SU-DHL-6 (cell line): ENCODE measurements at regions not wholly inside any gene's neighbourhood (a gene's known extent, or its start where the extent isn't known, plus 50 kb on each side); places are given as distances from the start of the nearest gene placed in this dataset.

Source experiments
- H2AFZ ChIP-seq: fragments of 200-600 bp; sonication (generic); 2 replicates; pipeline ENCODE4 v1.6.1; 2014; ENCODE audit warnings: low read depth, mild to moderate bottlenecking, moderate library complexity, mixed read lengths, antibody characterized with exemption, low read length; ENCODE audit not compliant: severe bottlenecking
- H3F3A ChIP-seq: fragments of 200-600 bp; shearing (Covaris generic); 2 replicates; pipeline ENCODE4 v1.6.0; 2016; ENCODE audit warnings: antibody characterized with exemption, mild to moderate bottlenecking; ENCODE audit not compliant: insufficient read depth
- H3K27ac ChIP-seq: fragments of 200-600 bp; sonication (generic); 2 replicates; pipeline ENCODE4 v1.5.1; 2016; ENCODE audit warnings: low read depth, mild to moderate bottlenecking, low read length, moderate library complexity, mixed read lengths
- H3K27me3 ChIP-seq: fragments of 200-600 bp; sonication (generic), shearing (Covaris generic); 2 replicates; pipeline ENCODE4 v1.6.0; 2014; ENCODE audit warnings: mild to moderate bottlenecking, low read length
- H3K36me3 ChIP-seq: fragments of 200-600 bp; sonication (generic); 2 replicates; pipeline ENCODE4 v1.6.1; 2014; ENCODE audit warnings: mild to moderate bottlenecking, low read length, mixed read lengths
- H3K4me2 ChIP-seq: fragments of 300-600, 200-600 bp; shearing (Covaris generic), sonication (generic); 2 replicates; pipeline ENCODE4 v1.6.0; 2014; ENCODE audit warnings: low read length, low read depth, mild to moderate bottlenecking; ENCODE audit not compliant: poor library complexity, severe bottlenecking
- H3K4me3 ChIP-seq: fragments of 200-600 bp; sonication (generic); 2 replicates; pipeline ENCODE4 v1.5.1; 2014; ENCODE audit warnings: antibody characterized with exemption, low read length, mild to moderate bottlenecking, mixed read lengths; ENCODE audit not compliant: insufficient read depth, poor library complexity, severe bottlenecking
- H3K79me2 ChIP-seq: fragments of 200-600 bp; sonication (generic); 2 replicates; pipeline ENCODE4 v1.6.1; 2014; ENCODE audit warnings: mild to moderate bottlenecking, low read length, moderate library complexity; ENCODE audit not compliant: insufficient read depth
- H3K9ac ChIP-seq: fragments of 200-600 bp; sonication (generic); 2 replicates; pipeline ENCODE4 v1.7.0; 2014; ENCODE audit warnings: mild to moderate bottlenecking, low read length
- H3K9me2 ChIP-seq: fragments of 200-600 bp; sonication (generic); replicated peaks from 2 replicates; pipeline ENCODE4 v1.6.1; 2014; ENCODE audit warnings: low read length; ENCODE audit not compliant: insufficient read depth
- H3K9me3 ChIP-seq: fragments of 200-600 bp; sonication (generic); 2 replicates; pipeline ENCODE4 v1.6.1; 2014; ENCODE audit warnings: low read length, mixed read lengths; ENCODE audit not compliant: insufficient read depth
- H4K20me1 ChIP-seq: fragments of 200-600 bp; sonication (generic); 2 replicates; pipeline ENCODE4 v1.6.1; 2014; ENCODE audit warnings: low read depth, mild to moderate bottlenecking, antibody characterized with exemption, low read length, moderate library complexity, mixed read lengths
- CTCF ChIP-seq: fragments of 200-600 bp; sonication (generic); IDR thresholded peaks from one replicate; pipeline ENCODE4 v1.5.1; 2017; ENCODE audit warnings: antibody characterized with exemption, mild to moderate bottlenecking, low read length, moderate library complexity; ENCODE audit not compliant: insufficient read depth, poor library complexity, severe bottlenecking
- EZH2phosphoT487 ChIP-seq: fragments of 200-600 bp; sonication (generic), shearing (Covaris generic); conservative IDR thresholded peaks from 2 replicates; pipeline ENCODE4 v1.6.1; 2018; ENCODE audit warnings: mild to moderate bottlenecking, antibody characterized with exemption, low read length, moderate library complexity, mixed read lengths

GRCh38 chr18:29811519-29811918, 1231.0 kb downstream of the DSC3 start:
- H3K79me2 ChIP-seq = no peaks in the 10 kb centered on the region
- H3K9me3 ChIP-seq = no peaks in the 10 kb centered on the region; the same call in 1 of the 2 replicates
- H3K27ac ChIP-seq = no peak overlapping the region
- H3F3A ChIP-seq = no peaks in the 10 kb centered on the region
- no peak overlapping the region for H3K4me2 ChIP-seq
- H2AFZ ChIP-seq = no peak overlapping the region
- no peaks in the 10 kb centered on the region for H4K20me1 ChIP-seq
- no peaks in the 10 kb centered on the region for H3K36me3 ChIP-seq
- H3K9ac ChIP-seq = no peak overlapping the region
- no peak overlapping the region for H3K4me3 ChIP-seq
- TF ChIP-seq EZH2phosphoT487 = no peak
- no peak for TF ChIP-seq CTCF
- no peaks in the 10 kb centered on the region for H3K9me2 ChIP-seq
- no peaks in the 10 kb centered on the region for H3K27me3 ChIP-seq

DNA sequence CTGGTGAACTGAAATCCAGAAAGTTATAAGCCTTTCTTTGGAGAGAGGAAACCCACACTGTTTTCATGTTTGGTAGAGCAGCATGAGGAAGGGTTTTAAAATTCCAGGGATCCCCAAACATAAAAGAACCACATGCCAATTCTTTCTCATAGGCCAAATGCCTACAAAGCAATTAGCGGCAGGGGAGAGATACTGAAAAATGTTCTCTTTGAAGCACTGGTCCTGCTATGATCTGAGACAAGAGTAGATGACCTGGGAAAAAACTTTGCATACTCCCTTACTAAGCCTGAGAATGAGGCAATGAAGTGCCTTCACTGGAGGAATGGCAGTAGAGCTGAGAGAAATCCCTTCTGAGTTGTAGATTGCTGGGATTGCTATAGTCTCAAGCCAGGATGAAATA, 1261.7 kb downstream of the DSC3 start:
- Histone ChIP-seq H3K27ac (no peak overlapping the region), H4K20me1 (no peaks in the 10 kb centered on the region), H3K4me2 (no peak overlapping the region), H3K4me3 (no peak overlapping the region), H3K79me2 (no peaks in the 10 kb centered on the region), H2AFZ (no peak overlapping the region), H3K9me2 (no peaks in the 10 kb centered on the region), H3K9me3 (no peaks in the 10 kb centered on the region), H3K27me3 (no peaks in the 10 kb centered on the region), H3K9ac (no peak overlapping the region), H3K36me3 (no peaks in the 10 kb centered on the region), H3F3A (no peaks in the 10 kb centered on the region)
- no peak for TF ChIP-seq CTCF
- TF ChIP-seq EZH2phosphoT487 = no peak

DNA sequence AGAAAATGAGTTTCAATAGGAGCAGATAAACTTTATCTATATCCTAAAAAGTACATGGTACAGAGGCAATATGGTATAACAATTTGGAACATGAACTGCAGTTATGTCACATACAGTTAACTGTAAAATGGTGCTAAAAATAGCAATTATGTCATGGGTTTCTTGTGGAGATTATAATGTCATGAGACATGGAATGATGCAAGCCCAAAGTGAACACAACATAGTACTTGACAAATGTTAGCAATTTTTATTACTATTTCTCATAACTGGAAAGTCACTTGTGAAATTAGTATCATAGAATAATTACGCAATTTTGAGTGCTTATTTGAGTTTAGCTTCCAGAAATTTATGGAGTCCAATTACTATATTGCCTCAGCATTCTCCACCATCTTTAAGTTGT, 1263.4 kb downstream of the DSC3 start:
- no peak overlapping the region for H2AFZ ChIP-seq
- no peaks in the 10 kb centered on the region for H4K20me1 ChIP-seq
- no peak overlapping the region for H3K27ac ChIP-seq
- no peaks in the 10 kb centered on the region for H3K9me3 ChIP-seq
- no peak for TF ChIP-seq EZH2phosphoT487
- TF ChIP-seq CTCF = no peak
- no peaks in the 10 kb centered on the region for H3F3A ChIP-seq
- H3K4me3 ChIP-seq = no peak overlapping the region
- no peaks in the 10 kb centered on the region for H3K36me3 ChIP-seq
- H3K27me3 ChIP-seq = no peaks in the 10 kb centered on the region
- no peaks in the 10 kb centered on the region for H3K9me2 ChIP-seq
- H3K79me2 ChIP-seq = no peaks in the 10 kb centered on the region
- H3K9ac ChIP-seq = no peak overlapping the region
- no peak overlapping the region for H3K4me2 ChIP-seq

DNA sequence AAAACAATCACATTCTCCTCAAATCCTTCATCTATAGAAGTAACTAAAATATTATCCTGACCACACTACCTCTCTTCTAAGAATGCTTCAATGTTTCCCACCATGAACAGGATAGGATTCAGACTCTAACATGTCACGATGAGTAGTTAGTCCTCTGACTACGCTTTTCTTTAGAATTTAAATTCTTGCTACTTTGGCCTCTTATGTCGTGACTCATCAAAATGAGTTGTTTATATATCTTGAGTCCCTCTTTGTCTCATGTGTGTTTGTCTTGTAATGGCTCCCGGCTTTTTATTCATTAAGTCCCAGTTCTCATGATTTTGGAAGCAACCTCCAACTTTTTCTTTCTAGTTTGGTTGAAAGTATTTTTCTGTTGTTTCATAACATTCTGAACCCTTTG, 1289.2 kb downstream of the DSC3 start:
- H4K20me1 ChIP-seq = no peaks in the 10 kb centered on the region
- no peaks in the 10 kb centered on the region; the same call in 1 of the 2 replicates for H3K9me2 ChIP-seq
- H3K4me3 ChIP-seq = no peak overlapping the region
- TF ChIP-seq EZH2phosphoT487 (no peak), CTCF (no peak)
- no peaks in the 10 kb centered on the region for H3K36me3 ChIP-seq
- H3K79me2 ChIP-seq = no peaks in the 10 kb centered on the region
- no peaks in the 10 kb centered on the region for H3K27me3 ChIP-seq
- no peaks in the 10 kb centered on the region for H3F3A ChIP-seq
- no peak overlapping the region for H2AFZ ChIP-seq
- H3K27ac ChIP-seq = no peak overlapping the region
- H3K4me2 ChIP-seq = no peak overlapping the region
- H3K9ac ChIP-seq = no peak overlapping the region
- no peaks in the 10 kb centered on the region for H3K9me3 ChIP-seq
